ENCODE measurements at regions not wholly inside any gene's neighbourhood (a gene's known extent, or its start where the extent isn't known, plus 50 kb on each side); places are given as distances from the start of the nearest gene placed in this dataset.

Small RNA genes in the stretch of these regions (microRNA-seq; reads per million reads assigned to microRNA genes)
- 0 reads per million in 2 donors for gene MIR548AE1

All from left colon (tissue), 2 donors.